ENCODE measurements at regions not wholly inside any gene's neighbourhood (a gene's known extent, or its start where the extent isn't known, plus 50 kb on each side); places are given as distances from the start of the nearest gene placed in this dataset.
A peak's percentile ranks its signal among the peaks of the same experiment; 100 is the strongest.
"Not testable (repeated sequence)": the region's sequence is repeated elsewhere in the genome, so short reads cannot be mapped to it uniquely, and the experiment has no call there.

DNA sequence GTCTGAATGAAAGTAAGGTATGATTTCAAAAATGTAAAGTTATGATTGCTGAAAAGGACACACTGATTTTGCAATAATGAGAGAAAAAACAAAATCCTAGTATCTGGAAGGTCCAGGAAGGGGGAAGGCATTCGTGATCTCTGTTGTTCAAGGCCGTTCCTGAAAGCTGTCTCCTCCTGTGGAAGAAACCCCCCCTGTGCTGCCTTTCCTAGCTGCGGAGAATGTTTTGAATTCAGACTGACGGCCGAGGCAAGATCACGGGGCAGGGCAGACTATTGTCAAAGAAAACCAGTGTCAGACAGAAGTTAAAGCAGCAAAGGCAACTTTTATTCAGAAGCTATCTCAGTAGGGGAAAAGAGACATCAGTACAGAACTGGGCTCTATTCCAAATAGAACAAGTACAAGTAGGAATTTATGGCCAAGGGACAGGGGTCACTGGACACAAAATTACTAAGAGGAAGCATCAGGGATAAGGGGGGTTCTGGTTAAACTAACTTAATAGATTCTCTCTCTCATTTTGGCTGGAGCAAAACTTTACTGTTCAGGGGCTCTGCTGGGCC lies 61.9 kb upstream of the IGFBPL1 start:
- DNase-seq (peak in 2 of 5 donors; percentile 32 to 61), FAIRE-seq (no peak)
- no peaks in the 10 kb centered on the region for H3K36me3 ChIP-seq (ENCODE audit: control insufficient read depth in 2 of 3, insufficient read depth in 3 of 3, low read length in 3 of 3)
- H3K9ac ChIP-seq (ENCODE audit: low read length in 3 of 3): no peak overlapping the region
- no peaks in the 10 kb centered on the region for H3K4me1 ChIP-seq (ENCODE audit: control insufficient read depth in 2 of 3, insufficient read depth in 2 of 3, low read depth in 1 of 3, low read length in 3 of 3)
- no peak overlapping the region for H3K27ac ChIP-seq (ENCODE audit: low read depth in 2 of 2, low read length in 2 of 2)
- TF ChIP-seq, protein P1, sequence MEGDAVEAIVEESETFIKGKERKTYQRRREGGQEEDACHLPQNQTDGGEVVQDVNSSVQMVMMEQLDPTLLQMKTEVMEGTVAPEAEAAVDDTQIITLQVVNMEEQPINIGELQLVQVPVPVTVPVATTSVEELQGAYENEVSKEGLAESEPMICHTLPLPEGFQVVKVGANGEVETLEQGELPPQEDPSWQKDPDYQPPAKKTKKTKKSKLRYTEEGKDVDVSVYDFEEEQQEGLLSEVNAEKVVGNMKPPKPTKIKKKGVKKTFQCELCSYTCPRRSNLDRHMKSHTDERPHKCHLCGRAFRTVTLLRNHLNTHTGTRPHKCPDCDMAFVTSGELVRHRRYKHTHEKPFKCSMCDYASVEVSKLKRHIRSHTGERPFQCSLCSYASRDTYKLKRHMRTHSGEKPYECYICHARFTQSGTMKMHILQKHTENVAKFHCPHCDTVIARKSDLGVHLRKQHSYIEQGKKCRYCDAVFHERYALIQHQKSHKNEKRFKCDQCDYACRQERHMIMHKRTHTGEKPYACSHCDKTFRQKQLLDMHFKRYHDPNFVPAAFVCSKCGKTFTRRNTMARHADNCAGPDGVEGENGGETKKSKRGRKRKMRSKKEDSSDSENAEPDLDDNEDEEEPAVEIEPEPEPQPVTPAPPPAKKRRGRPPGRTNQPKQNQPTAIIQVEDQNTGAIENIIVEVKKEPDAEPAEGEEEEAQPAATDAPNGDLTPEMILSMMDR (IDR thresholded peaks at IDR 0.05; ENCODE audit: borderline replicate concordance, extremely low read depth, insufficient read depth): no peak
- intact Hi-C loops (cut with DNase I): no loop called here
- H3K9me3 ChIP-seq (ENCODE audit: control insufficient read depth in 2 of 3, insufficient read depth in 1 of 3, low read length in 3 of 3): no peaks in the 10 kb centered on the region
- H3K27me3 ChIP-seq (ENCODE audit: control insufficient read depth, insufficient read depth, low read length): no peaks in the 10 kb centered on the region
- H3K4me3 ChIP-seq (ENCODE audit: low read length in 3 of 3): no peak overlapping the region

DNA sequence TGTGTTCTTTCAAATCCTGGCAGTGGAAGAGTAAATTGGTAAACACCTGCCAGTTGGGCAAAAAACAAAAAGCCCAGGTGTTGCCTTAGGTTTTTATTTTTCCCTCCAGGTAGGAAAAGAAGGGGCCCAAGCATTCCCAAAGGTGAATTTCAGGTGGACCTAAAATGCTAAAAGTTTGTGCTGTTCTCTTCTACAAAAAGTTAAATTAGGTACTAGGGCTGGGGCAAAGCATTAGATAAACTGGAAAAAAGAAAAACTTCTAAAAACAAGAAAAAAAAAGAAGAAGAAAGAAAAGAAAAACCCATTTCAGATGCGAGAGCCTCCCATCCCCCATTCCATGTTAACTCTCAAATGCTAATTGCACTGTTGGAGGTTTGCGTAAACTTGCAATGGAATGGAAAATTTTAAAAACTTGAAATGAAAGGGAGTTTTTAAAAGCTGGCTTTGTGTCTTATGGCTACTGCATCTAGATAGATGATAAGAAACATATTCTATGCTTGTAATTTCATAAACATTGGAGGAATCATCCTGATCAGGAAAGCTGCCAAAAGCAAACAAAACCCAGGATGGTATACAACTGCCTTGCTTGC lies 59.9 kb upstream of the IGFBPL1 start:
- H3K27ac ChIP-seq (ENCODE audit: low read depth in 2 of 2, low read length in 2 of 2); FAIRE-seq; H3K4me1 ChIP-seq (ENCODE audit: control insufficient read depth in 2 of 3, insufficient read depth in 2 of 3, low read depth in 1 of 3, low read length in 3 of 3); DNase-seq; intact Hi-C loops (cut with DNase I); H3K9ac ChIP-seq (ENCODE audit: low read length in 3 of 3); H3K4me3 ChIP-seq (ENCODE audit: low read length in 3 of 3); H3K36me3 ChIP-seq (ENCODE audit: control insufficient read depth in 2 of 3, insufficient read depth in 3 of 3, low read length in 3 of 3); H3K27me3 ChIP-seq (ENCODE audit: control insufficient read depth, insufficient read depth, low read length); H3K9me3 ChIP-seq (ENCODE audit: control insufficient read depth in 2 of 3, insufficient read depth in 1 of 3, low read length in 3 of 3): not testable (repeated sequence)

DNA sequence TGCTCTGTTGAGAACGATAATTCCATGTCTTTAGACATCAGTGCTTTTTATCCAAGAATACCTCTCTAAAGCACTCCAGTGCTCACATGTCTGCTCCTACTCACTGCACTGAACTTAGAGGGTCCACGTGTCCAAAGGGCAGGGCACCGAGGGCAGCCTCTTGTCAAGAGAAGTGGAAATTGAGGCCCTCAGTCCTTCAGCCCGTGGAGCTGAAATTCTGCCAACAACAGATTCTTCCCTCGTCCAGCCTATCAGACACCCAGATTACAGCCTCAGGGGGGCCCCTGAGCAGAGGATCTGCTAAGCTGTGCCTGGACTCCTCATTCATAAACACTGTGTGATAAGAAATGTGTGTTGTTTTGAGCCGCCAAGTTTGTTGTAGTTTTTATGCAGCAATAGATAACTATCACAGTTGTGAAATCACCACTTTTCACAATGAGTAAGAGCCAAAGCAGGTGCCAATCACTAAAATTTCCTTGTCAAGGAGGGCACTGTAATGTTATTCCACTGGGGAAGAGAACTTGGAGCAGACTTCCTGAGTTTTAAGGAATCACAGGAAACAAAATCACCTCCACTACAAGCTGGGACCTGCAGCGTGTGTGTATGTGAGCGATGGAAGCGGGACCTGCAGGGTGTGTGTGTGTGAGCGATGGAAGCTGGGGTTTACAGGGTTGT lies 58.8 kb upstream of the IGFBPL1 start:
- intact Hi-C loops (cut with DNase I): no loop called here
- H3K9me3 ChIP-seq (ENCODE audit: control insufficient read depth in 2 of 3, insufficient read depth in 1 of 3, low read length in 3 of 3): no peaks in the 10 kb centered on the region
- TF ChIP-seq, protein P1 (IDR thresholded peaks at IDR 0.05; ENCODE audit: borderline replicate concordance, extremely low read depth, insufficient read depth): no peak
- no peak overlapping the region for H3K9ac ChIP-seq (ENCODE audit: low read length in 3 of 3)
- H3K27me3 ChIP-seq (ENCODE audit: control insufficient read depth, insufficient read depth, low read length): no peaks in the 10 kb centered on the region
- H3K4me1 ChIP-seq (ENCODE audit: control insufficient read depth in 2 of 3, insufficient read depth in 2 of 3, low read depth in 1 of 3, low read length in 3 of 3): no peaks in the 10 kb centered on the region
- H3K27ac ChIP-seq (ENCODE audit: low read depth in 2 of 2, low read length in 2 of 2): no peak overlapping the region
- H3K36me3 ChIP-seq (ENCODE audit: control insufficient read depth in 2 of 3, insufficient read depth in 3 of 3, low read length in 3 of 3): no peaks in the 10 kb centered on the region
- no peak for DNase-seq
- no peak overlapping the region for H3K4me3 ChIP-seq (ENCODE audit: low read length in 3 of 3)
- no peak for FAIRE-seq

DNA sequence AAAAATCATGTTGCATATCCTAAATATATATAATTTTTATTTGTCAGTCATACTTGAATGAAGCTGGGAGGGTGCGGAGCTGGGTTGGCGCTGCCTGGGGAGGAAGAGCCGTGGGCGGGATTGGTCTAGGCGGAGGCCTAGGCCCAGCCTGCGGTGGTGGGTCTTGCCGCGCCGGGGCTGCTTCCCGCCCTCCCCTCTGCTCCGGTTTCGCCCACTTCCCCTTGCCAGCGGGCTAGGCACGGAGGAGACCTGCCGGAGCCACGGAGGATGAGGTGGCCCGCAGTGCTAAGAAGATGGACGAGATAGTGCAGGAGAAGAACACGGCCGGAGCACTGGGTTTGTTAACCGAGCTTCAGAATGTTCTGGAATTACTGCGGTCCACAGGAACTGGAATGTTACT lies 54.0 kb upstream of the IGFBPL1 start:
- Histone ChIP-seq H3K4me3 (ENCODE audit: low read length in 3 of 3) (no peak overlapping the region), H3K27me3 (ENCODE audit: control insufficient read depth, insufficient read depth, low read length) (no peaks in the 10 kb centered on the region), H3K27ac (ENCODE audit: low read depth in 2 of 2, low read length in 2 of 2) (no peak overlapping the region), H3K4me1 (ENCODE audit: control insufficient read depth in 2 of 3, insufficient read depth in 2 of 3, low read depth in 1 of 3, low read length in 3 of 3) (no peaks in the 10 kb centered on the region), H3K9ac (ENCODE audit: low read length in 3 of 3) (no peak overlapping the region), H3K9me3 (ENCODE audit: control insufficient read depth in 2 of 3, insufficient read depth in 1 of 3, low read length in 3 of 3) (peaks cover 0 to 3% (median 0%) of the 10 kb centered on the region in 3 donors), H3K36me3 (ENCODE audit: control insufficient read depth in 2 of 3, insufficient read depth in 3 of 3, low read length in 3 of 3) (no peaks in the 10 kb centered on the region)
- TF ChIP-seq, protein P1 (IDR thresholded peaks at IDR 0.05; ENCODE audit: borderline replicate concordance, extremely low read depth, insufficient read depth): no peak
- intact Hi-C loops (cut with DNase I): no loop called here
- no peak for FAIRE-seq
- peak in 1 of 5 donors; percentile 70 for DNase-seq

- H3K27me3 ChIP-seq (ENCODE audit: control insufficient read depth, insufficient read depth, low read length); H3K4me1 ChIP-seq (ENCODE audit: control insufficient read depth in 2 of 3, insufficient read depth in 2 of 3, low read depth in 1 of 3, low read length in 3 of 3); intact Hi-C loops (cut with DNase I); FAIRE-seq; H3K4me3 ChIP-seq (ENCODE audit: low read length in 3 of 3); H3K36me3 ChIP-seq (ENCODE audit: control insufficient read depth in 2 of 3, insufficient read depth in 3 of 3, low read length in 3 of 3); H3K9ac ChIP-seq (ENCODE audit: low read length in 3 of 3); H3K27ac ChIP-seq (ENCODE audit: low read depth in 2 of 2, low read length in 2 of 2); DNase-seq; H3K9me3 ChIP-seq (ENCODE audit: control insufficient read depth in 2 of 3, insufficient read depth in 1 of 3, low read length in 3 of 3): not testable (repeated sequence)
Observed at GRCh38 chr9:38474476-38474875, 50.2 kb upstream of the IGFBPL1 start.

All from kidney (tissue), 13 donors.